Mucosa of descending colon (tissue), 3 donors: ENCODE measurements at regions not wholly inside any gene's neighbourhood (a gene's known extent, or its start where the extent isn't known, plus 50 kb on each side); places are given as distances from the start of the nearest gene placed in this dataset.

Experiments
- ATAC-seq: fragments of 200-7000 bp; cut with Tn5 transposase; one replicate; pipeline ENCODE4 v1.9.1; 2020; ENCODE audit warnings: mild to moderate bottlenecking, moderate library complexity
- DNase-seq, 3 donors: peaks; one replicate each; pipeline ENCODE4 v3.0.0-alpha.2; 2020
- H3K36me3 ChIP-seq: fragments of 200-600 bp; one replicate; pipeline ENCODE4 v1.8.0; 2021; ENCODE audit warnings: low read depth, mild to moderate bottlenecking
- H3K4me1 ChIP-seq: fragments of 200-600 bp; one replicate; pipeline ENCODE4 v1.8.0; 2021; ENCODE audit warnings: low read depth, mild to moderate bottlenecking
- H3K4me3 ChIP-seq: fragments of 200-600 bp; one replicate; pipeline ENCODE4 v1.8.0; 2021; ENCODE audit warnings: mild to moderate bottlenecking
- H3K9me3 ChIP-seq: fragments of 200-600 bp; one replicate; pipeline ENCODE4 v1.8.0; 2021; ENCODE audit warnings: mild to moderate bottlenecking
- intact Hi-C, 2 donors: fragments of 100-400 bp; cut with DNase I in 1 of 2; cut with micrococcal nuclease in 1 of 2; formaldehyde crosslinking; loops; one replicate each; pipeline versions ENCODE4 v1.11.0 to v1.11.1; 2022; cut with DNase I, micrococcal nuclease
- TF ChIP-seq, protein P1 (sequence below): fragments of 200-600 bp; IDR thresholded peaks from one replicate; pipeline ENCODE4 v1.8.0; 2022; ENCODE audit warnings: antibody characterized with exemption, mild to moderate bottlenecking
- donor health status: DM: no; HTN: no; CAD: no; lungs with moderate emphysema.
- donor health status: DM: no; HTN: no; CAD: no.
- donor health status: DM: no; HTN: yes; CAD: no.

- TF ChIP-seq, protein P1, sequence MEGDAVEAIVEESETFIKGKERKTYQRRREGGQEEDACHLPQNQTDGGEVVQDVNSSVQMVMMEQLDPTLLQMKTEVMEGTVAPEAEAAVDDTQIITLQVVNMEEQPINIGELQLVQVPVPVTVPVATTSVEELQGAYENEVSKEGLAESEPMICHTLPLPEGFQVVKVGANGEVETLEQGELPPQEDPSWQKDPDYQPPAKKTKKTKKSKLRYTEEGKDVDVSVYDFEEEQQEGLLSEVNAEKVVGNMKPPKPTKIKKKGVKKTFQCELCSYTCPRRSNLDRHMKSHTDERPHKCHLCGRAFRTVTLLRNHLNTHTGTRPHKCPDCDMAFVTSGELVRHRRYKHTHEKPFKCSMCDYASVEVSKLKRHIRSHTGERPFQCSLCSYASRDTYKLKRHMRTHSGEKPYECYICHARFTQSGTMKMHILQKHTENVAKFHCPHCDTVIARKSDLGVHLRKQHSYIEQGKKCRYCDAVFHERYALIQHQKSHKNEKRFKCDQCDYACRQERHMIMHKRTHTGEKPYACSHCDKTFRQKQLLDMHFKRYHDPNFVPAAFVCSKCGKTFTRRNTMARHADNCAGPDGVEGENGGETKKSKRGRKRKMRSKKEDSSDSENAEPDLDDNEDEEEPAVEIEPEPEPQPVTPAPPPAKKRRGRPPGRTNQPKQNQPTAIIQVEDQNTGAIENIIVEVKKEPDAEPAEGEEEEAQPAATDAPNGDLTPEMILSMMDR, result no peak
- Histone ChIP-seq H3K9me3 (no peaks in the 10 kb centered on the region), H3K4me1 (no peaks in the 10 kb centered on the region), H3K36me3 (no peaks in the 10 kb centered on the region), H3K4me3 (no peak overlapping the region)
- intact Hi-C loops, result no loop called here
- DNase-seq (no peak), ATAC-seq (no peak)
Observed at GRCh38 chrX:69293776-69294601, 128.7 kb upstream of the PJA1 start.

GRCh38 chrX:69291116-69291515 lies 125.9 kb upstream of the PJA1 start:
- DNase-seq (no peak), ATAC-seq (no peak)
- intact Hi-C loops, result no loop called here
- H3K9me3 ChIP-seq, result no peaks in the 10 kb centered on the region
- H3K4me3 ChIP-seq, result no peak overlapping the region
- no peaks in the 10 kb centered on the region for H3K4me1 ChIP-seq
- TF ChIP-seq, protein P1, result no peak
- H3K36me3 ChIP-seq, result no peaks in the 10 kb centered on the region

DNA sequence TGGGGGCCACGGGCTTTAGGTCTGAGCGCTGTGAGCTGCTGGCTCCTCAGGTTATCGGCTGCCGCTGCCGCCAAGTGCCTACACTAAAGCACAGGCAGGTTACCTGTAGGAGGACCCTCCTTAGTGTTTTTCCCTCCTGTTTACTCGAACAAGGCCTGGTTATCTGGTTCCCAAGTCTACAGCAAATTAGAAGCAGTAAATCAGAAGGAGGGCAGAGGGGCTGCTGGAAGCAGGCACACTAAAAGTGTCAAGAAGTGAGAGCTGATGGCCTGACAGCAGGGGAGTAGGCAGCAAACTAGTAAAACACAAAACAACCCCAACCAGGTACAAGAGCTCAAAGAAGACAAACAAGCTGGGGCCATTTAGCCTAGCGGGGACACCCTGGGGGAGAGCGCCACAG lies 125.0 kb upstream of the PJA1 start:
- DNase-seq (no peak), ATAC-seq (no peak)
- no peak overlapping the region for H3K4me3 ChIP-seq
- no peaks in the 10 kb centered on the region for H3K36me3 ChIP-seq
- TF ChIP-seq, protein P1, result no peak
- intact Hi-C loops, result no loop called here
- H3K4me1 ChIP-seq, result no peaks in the 10 kb centered on the region
- no peaks in the 10 kb centered on the region for H3K9me3 ChIP-seq

- H3K4me3 ChIP-seq, result no peak overlapping the region
- DNase-seq (no peak), ATAC-seq (no peak)
- no peaks in the 10 kb centered on the region for H3K36me3 ChIP-seq
- no peaks in the 10 kb centered on the region for H3K4me1 ChIP-seq
- H3K9me3 ChIP-seq, result no peaks in the 10 kb centered on the region
- intact Hi-C loops, result loop anchor here (10.0 kb wide), 1 partner anchor 465 kb away; the partner anchor contains the start of gene EFNB1 (in 2 of the 2)
- TF ChIP-seq, protein P1, result no peak
Observed at GRCh38 chrX:69289793-69290123, 124.5 kb upstream of the PJA1 start.

GRCh38 chrX:69289046-69289792 lies 124.0 kb upstream of the PJA1 start:
- ATAC-seq (no peak), DNase-seq (no peak)
- H3K4me3 ChIP-seq, result no peak overlapping the region
- intact Hi-C loops, result loop anchor here (10.0 kb wide), 1 partner anchor 464 kb away; the partner anchor contains the start of gene EFNB1 (in 2 of the 2)
- no peaks in the 10 kb centered on the region for H3K36me3 ChIP-seq
- H3K9me3 ChIP-seq, result no peaks in the 10 kb centered on the region
- TF ChIP-seq, protein P1, result no peak
- H3K4me1 ChIP-seq, result no peaks in the 10 kb centered on the region
